Thymus (tissue), 11 donors: ENCODE measurements at regions not wholly inside any gene's neighbourhood (a gene's known extent, or its start where the extent isn't known, plus 50 kb on each side); places are given as distances from the start of the nearest gene placed in this dataset.

Experiments
- DNase-seq, 9 donors: peaks; one replicate each; pipeline ENCODE4 v3.0.0-alpha.2; 2013; ENCODE audit warnings: low spot score in 9 of 9, low read depth in 6 of 9, missing footprints in 1 of 9
- H3K27ac ChIP-seq, 2 donors: one replicate each; pipeline ENCODE4 v1.5.1; 2013; ENCODE audit warnings: control low read depth in 1 of 2, low read depth in 1 of 2, low read length in 1 of 2, mild to moderate bottlenecking in 1 of 2, moderate library complexity in 1 of 2
- H3K27me3 ChIP-seq, 2 donors: one replicate each; pipeline ENCODE4 v1.5.1; 2013; ENCODE audit warnings: low read length in 1 of 2; ENCODE audit not compliant: control insufficient read depth in 2 of 2, insufficient read depth in 1 of 2
- H3K36me3 ChIP-seq, 2 donors: one replicate each; pipeline ENCODE4 v1.5.1; 2013; ENCODE audit warnings: low read length in 1 of 2, mild to moderate bottlenecking in 1 of 2, moderate library complexity in 1 of 2; ENCODE audit not compliant: control insufficient read depth in 2 of 2, insufficient read depth in 2 of 2
- H3K4me1 ChIP-seq, 2 donors: one replicate each; pipeline ENCODE4 v1.5.1; 2013; ENCODE audit warnings: low read length in 2 of 2; ENCODE audit not compliant: control insufficient read depth in 2 of 2, insufficient read depth in 2 of 2
- H3K4me3 ChIP-seq, 2 donors: one replicate each; pipeline ENCODE4 v1.5.1; 2013; ENCODE audit warnings: low read length in 2 of 2, control low read depth in 1 of 2, mild to moderate bottlenecking in 1 of 2
- H3K9me3 ChIP-seq, 2 donors: one replicate each; pipeline ENCODE4 v1.5.1; 2013; ENCODE audit warnings: low read length in 1 of 2, mild to moderate bottlenecking in 1 of 2; ENCODE audit not compliant: control insufficient read depth in 2 of 2, insufficient read depth in 1 of 2
- WGBS: extraction: QIAGEN DNeasy Blood & Tissue Kit; methylation state at CpG from one replicate; pipeline ENCODE4 v1.1.7; 2013; 5-methylcytosine and 5-hydroxymethylcytosine counted together
- donor health status: healthy.

DNA sequence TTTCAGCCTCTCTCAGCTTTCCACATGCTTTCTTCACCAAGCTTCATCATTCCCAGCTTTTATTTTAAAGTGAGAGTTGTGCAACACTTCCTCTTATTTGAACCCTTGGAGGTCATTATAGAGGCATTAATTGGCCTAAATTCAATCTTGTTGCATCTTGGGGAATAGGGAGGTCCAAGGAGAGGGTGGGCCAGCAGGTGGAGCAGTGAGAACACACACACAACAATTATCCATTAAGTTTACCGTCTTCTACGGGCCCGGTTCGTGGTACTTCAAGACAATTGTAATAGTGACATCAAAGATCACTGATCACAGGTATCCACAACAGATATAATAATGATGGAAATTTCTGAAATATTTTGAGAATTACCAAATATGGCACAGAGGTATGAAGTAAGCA, 457.2 kb upstream of the SMIM21 start:
- no peaks in the 10 kb centered on the region for H3K27me3 ChIP-seq
- DNase-seq, result no peak
- no peaks in the 10 kb centered on the region for H3K36me3 ChIP-seq
- no peak overlapping the region for H3K4me3 ChIP-seq
- H3K9me3 ChIP-seq, result peaks cover 0 to 2% of the 10 kb centered on the region in 2 donors
- no peaks in the 10 kb centered on the region for H3K4me1 ChIP-seq
- 80% methylated on average over 4 of the region's 4 CpGs for WGBS
- no peak overlapping the region for H3K27ac ChIP-seq

DNA sequence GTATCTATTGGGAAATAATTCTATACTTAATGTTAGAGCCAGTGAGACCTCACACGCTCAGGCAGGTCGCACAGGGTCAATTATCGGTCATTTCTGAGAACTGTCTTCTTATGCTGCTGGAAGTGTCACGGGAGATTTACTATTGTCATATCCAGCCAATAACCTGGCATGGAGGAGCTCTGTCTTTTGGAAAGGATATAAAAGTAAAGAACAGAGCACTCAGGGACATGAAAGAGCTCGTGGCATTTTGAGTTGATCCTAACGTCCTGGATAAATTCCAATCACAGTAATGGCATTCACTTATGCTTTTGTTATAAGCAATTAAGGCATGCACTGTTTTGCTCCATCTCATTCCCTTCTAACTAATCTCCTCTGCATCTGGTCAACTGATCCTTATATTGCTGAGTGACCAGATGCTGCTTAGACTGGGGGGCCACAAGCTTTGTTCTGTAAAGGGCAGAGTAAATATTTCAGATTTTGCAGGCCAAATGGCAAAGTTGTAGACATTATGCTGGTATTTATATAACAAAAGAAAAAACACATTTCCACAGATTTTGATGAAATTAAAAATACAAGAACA, 453.5 kb upstream of the SMIM21 start:
- Histone ChIP-seq H3K9me3 (peaks cover 0 to 3% of the 10 kb centered on the region in 2 donors), H3K27me3 (no peaks in the 10 kb centered on the region), H3K27ac (no peak overlapping the region), H3K4me3 (no peak overlapping the region), H3K36me3 (no peaks in the 10 kb centered on the region), H3K4me1 (no peaks in the 10 kb centered on the region)
- no peak for DNase-seq
- 91% methylated on average over 6 of the region's 6 CpGs for WGBS

DNA sequence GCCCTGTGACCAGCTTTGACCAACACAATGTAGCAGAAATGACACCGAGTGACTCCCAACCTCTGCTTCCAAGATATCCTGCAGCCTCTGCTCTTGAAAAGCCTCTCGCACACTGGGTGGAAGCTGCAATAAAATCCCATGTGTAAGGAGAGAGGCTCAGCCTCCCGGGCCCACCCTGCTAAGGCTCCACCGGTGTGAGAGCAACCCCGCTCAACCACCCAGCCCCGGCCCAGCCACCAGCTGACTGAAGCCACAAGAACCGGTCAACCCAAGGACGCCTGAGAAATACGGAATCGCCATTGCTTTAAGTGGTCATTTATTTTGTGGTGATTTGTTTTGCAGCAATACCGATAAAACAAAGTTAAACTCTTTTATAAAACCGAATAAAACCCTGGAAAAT, 452.8 kb upstream of the SMIM21 start:
- DNase-seq, result no peak
- H3K36me3 ChIP-seq, result no peaks in the 10 kb centered on the region
- H3K27ac ChIP-seq, result no peak overlapping the region
- WGBS, result 92% methylated on average over 12 of the region's 12 CpGs
- no peaks in the 10 kb centered on the region for H3K4me1 ChIP-seq
- H3K9me3 ChIP-seq, result peaks cover 0 to 3% of the 10 kb centered on the region in 2 donors
- H3K4me3 ChIP-seq, result no peak overlapping the region
- no peaks in the 10 kb centered on the region for H3K27me3 ChIP-seq

DNA sequence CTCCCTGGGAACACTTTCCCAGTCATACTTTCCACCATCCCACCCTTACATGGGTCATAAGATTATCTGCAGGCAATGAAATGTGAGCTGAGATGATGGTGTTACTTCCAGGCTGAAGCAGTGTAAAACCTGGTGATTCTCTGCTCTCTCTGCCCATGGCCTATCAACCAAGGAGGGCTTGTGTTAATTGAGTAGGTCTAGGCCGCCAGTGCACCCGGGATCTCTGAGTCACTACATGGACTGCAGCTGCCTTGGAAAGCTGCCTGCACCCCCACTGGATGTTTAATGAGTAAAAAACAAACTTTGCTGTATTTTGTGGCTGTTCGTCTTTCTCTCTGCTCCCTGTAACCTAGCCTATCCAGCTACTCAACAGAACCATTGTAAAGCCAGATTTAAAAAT, 451.7 kb upstream of the SMIM21 start:
- Histone ChIP-seq H3K27ac (no peak overlapping the region), H3K4me3 (no peak overlapping the region), H3K9me3 (peaks cover 0 to 3% of the 10 kb centered on the region in 2 donors), H3K4me1 (no peaks in the 10 kb centered on the region), H3K36me3 (no peaks in the 10 kb centered on the region), H3K27me3 (no peaks in the 10 kb centered on the region)
- DNase-seq, result no peak
- 88% methylated on average over 3 of the region's 3 CpGs for WGBS

DNA sequence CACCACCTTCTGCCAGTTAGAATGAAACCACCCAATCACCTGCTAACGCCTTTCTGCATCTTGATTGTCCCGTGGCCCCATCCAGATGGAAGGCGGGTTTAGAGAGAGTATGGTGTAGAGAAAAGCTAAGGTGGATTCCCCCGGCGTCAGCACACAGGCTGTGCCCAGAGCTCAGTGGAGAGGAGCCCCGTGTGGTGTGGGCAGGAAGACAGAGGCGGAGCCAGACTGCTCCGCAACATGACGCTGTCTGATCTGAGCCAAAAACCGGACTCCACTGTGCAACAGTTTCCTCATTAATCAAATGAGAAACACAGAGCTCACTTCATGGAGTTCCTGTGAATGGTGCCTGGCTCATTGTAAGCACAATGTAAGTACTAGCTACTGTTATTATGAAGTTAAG, 448.1 kb upstream of the SMIM21 start:
- Histone ChIP-seq H3K27me3 (no peaks in the 10 kb centered on the region), H3K9me3 (peaks cover 0 to 3% of the 10 kb centered on the region in 2 donors), H3K27ac (no peak overlapping the region), H3K4me1 (no peaks in the 10 kb centered on the region), H3K36me3 (no peaks in the 10 kb centered on the region), H3K4me3 (no peak overlapping the region)
- DNase-seq, result no peak
- WGBS, result 85% methylated on average over 10 of the region's 10 CpGs

DNA sequence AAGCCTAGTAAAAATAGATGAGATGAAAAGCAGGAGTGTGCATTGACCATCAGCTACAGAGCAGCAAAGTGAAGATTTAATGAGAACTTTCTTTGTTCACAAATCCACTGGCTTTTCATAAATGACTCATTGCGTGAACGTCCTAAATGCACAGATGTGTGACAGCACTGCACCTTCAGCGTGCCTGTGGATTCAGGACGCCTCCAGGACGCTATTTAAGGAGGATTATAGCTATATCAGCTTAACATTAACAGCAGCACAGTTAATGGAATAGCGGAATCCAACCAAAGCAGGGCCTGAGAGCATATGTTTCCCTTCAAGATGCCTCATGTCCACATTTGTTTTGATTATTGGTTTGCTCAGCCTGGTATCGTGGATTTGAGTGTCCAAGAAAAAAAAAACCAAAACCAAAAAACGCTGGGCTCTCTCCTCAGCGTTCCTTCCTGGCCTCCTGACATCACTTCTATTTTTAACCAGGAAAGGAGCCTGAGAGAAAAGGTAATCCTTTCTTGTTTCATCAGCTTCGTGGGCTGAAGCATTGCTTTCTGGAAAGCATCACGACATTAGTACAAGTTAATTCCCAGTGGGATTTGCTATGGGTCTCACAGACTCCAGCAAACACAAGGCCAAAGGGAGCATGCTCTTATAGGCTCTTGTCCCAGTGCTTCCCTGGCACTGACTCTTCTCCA, 447.0 kb upstream of the SMIM21 start:
- no peak for DNase-seq
- H3K4me3 ChIP-seq, result no peak overlapping the region
- no peaks in the 10 kb centered on the region for H3K36me3 ChIP-seq
- no peaks in the 10 kb centered on the region for H3K4me1 ChIP-seq
- H3K27me3 ChIP-seq, result no peaks in the 10 kb centered on the region
- H3K9me3 ChIP-seq, result peaks cover 0 to 3% of the 10 kb centered on the region in 2 donors
- 85% methylated on average over 11 of the region's 11 CpGs for WGBS
- H3K27ac ChIP-seq, result no peak overlapping the region

DNA sequence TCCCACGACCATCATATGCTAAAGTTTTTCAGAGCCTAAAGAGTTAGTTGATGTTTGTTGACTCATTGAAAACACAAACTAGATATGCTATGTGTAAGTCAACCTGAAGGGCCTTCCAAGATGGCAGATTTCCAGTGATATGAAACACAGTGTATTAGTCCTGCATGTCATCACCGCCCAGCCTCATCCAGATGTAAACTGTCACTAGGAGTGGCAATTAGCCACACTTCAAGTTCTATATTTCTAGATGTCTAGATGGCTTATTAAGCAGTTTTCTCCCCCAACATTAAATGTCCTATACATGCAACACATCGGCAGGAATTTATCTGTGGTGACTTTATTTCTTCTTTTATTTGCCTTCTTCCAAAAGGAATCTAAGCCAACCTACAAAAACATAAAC, 444.1 kb upstream of the SMIM21 start:
- no peaks in the 10 kb centered on the region for H3K27me3 ChIP-seq
- H3K9me3 ChIP-seq, result no peaks in the 10 kb centered on the region
- no peak overlapping the region for H3K4me3 ChIP-seq
- H3K27ac ChIP-seq, result no peak overlapping the region
- DNase-seq, result no peak
- 92% methylated on average over 3 of the region's 3 CpGs for WGBS
- H3K4me1 ChIP-seq, result no peaks in the 10 kb centered on the region
- no peaks in the 10 kb centered on the region for H3K36me3 ChIP-seq

DNA sequence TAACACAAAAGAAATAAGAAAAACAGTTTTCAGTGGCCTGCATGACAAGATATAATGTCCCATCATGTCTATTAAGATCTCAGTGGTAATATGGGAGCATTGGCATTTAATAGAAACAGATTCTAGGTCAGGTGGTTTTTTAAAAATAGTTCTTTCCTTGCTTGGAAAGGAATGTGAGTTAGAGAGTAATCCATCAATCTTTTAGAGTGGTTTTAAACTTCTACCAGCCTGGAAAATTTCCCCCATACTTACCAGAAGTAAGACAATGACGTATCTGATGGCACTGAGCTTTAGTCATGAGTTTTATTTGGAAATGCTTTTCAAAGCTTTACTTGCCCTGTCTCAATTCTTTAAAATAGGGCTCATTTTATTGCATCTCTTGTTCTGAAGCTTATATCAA, 441.7 kb upstream of the SMIM21 start:
- Histone ChIP-seq H3K27me3 (no peaks in the 10 kb centered on the region), H3K4me1 (no peaks in the 10 kb centered on the region), H3K36me3 (no peaks in the 10 kb centered on the region), H3K4me3 (no peak overlapping the region), H3K9me3 (no peaks in the 10 kb centered on the region), H3K27ac (no peak overlapping the region)
- 71% methylated on average over 1 of the region's 1 CpG for WGBS
- DNase-seq, result no peak

DNA sequence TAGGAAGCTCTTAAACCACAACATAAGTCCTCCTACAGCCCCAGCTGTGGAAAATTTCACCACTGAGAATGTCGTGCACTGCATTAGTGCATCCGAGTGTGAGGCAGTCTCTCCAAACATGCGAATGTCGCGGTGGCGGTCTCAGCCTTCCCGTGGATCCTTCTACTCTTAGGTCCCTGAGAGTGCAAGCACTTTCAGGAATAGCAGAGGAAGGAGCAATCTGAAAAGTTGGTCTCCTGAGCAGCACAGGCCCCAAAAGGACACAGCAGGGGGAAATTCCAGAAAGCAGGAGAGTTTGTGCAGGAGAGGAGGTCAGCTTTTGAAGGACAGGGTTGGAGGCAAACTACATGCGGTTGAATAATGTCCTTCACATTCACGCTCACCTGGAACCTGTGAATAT, 440.5 kb upstream of the SMIM21 start:
- Histone ChIP-seq H3K27me3 (no peaks in the 10 kb centered on the region), H3K36me3 (no peaks in the 10 kb centered on the region), H3K4me1 (no peaks in the 10 kb centered on the region), H3K4me3 (no peak overlapping the region), H3K27ac (no peak overlapping the region), H3K9me3 (no peaks in the 10 kb centered on the region)
- WGBS, result 89% methylated on average over 9 of the region's 9 CpGs
- no peak for DNase-seq
